Lower lobe of right lung (tissue), 2 donors: ENCODE measurements at regions not wholly inside any gene's neighbourhood (a gene's known extent, or its start where the extent isn't known, plus 50 kb on each side); places are given as distances from the start of the nearest gene placed in this dataset.

Source experiments
- ATAC-seq, 2 donors: fragments of 200-7000 bp; cut with Tn5 transposase; one replicate each; pipeline ENCODE4 v1.9.1; 2020 to 2022; ENCODE audit warnings: mild to moderate bottlenecking in 2 of 2, moderate library complexity in 2 of 2
- DNase-seq: peaks from one replicate; pipeline ENCODE4 v3.0.0-alpha.2; 2020
- H3K27ac ChIP-seq: fragments of 200-600 bp; one replicate; pipeline ENCODE4 v1.8.0; 2022
- H3K27me3 ChIP-seq: fragments of 200-600 bp; one replicate; pipeline ENCODE4 v1.8.0; 2022; ENCODE audit warnings: low read depth
- H3K36me3 ChIP-seq: fragments of 200-600 bp; one replicate; pipeline ENCODE4 v1.8.0; 2022; ENCODE audit warnings: mild to moderate bottlenecking
- H3K4me1 ChIP-seq: fragments of 200-600 bp; one replicate; pipeline ENCODE4 v1.8.0; 2022
- H3K4me3 ChIP-seq: fragments of 200-600 bp; one replicate; pipeline ENCODE4 v1.8.0; 2022; ENCODE audit warnings: mild to moderate bottlenecking
- H3K9me3 ChIP-seq: fragments of 200-600 bp; one replicate; pipeline ENCODE4 v1.8.0; 2022
- CTCF ChIP-seq: fragments of 200-600 bp; IDR thresholded peaks from one replicate; pipeline ENCODE4 v1.8.0; 2022; ENCODE audit warnings: antibody characterized with exemption, mild to moderate bottlenecking
- intact Hi-C: fragments of 100-400 bp; cut with DNase I; formaldehyde crosslinking; loops from one replicate; pipeline ENCODE4 v1.11.0; 2022
- donor health status: DM: no; HTN: yes; CAD: no; lungs with severe emphysema.

GRCh38 chr6:155946860-155947259, 491.2 kb upstream of the NOX3 start:
- Histone ChIP-seq H3K4me3 (no peak overlapping the region), H3K27ac (no peak overlapping the region), H3K36me3 (no peaks in the 10 kb centered on the region), H3K27me3 (no peaks in the 10 kb centered on the region), H3K4me1 (no peaks in the 10 kb centered on the region), H3K9me3 (peaks cover 7% of the 10 kb centered on the region)
- intact Hi-C loops: no loop called here
- ATAC-seq: peak in 1 of 2 donors; percentile 34
- DNase-seq: no peak
- TF ChIP-seq CTCF: no peak

GRCh38 chr6:155943635-155944034, 488.0 kb upstream of the NOX3 start:
- no peak for ATAC-seq
- Histone ChIP-seq H3K4me1 (no peaks in the 10 kb centered on the region), H3K4me3 (no peak overlapping the region), H3K9me3 (peaks cover 7% of the 10 kb centered on the region), H3K36me3 (no peaks in the 10 kb centered on the region), H3K27me3 (no peaks in the 10 kb centered on the region), H3K27ac (no peak overlapping the region)
- TF ChIP-seq CTCF: no peak
- no peak for DNase-seq
- intact Hi-C loops: no loop called here

GRCh38 chr6:155939253-155939652, 483.6 kb upstream of the NOX3 start:
- no peaks in the 10 kb centered on the region for H3K27me3 ChIP-seq
- H3K27ac ChIP-seq: no peak overlapping the region
- TF ChIP-seq CTCF: no peak
- no peaks in the 10 kb centered on the region for H3K36me3 ChIP-seq
- no peaks in the 10 kb centered on the region for H3K9me3 ChIP-seq
- H3K4me1 ChIP-seq: no peaks in the 10 kb centered on the region
- no peak overlapping the region for H3K4me3 ChIP-seq
- ATAC-seq (no peak), DNase-seq (no peak)
- intact Hi-C loops: no loop called here

GRCh38 chr6:155936551-155936950, 480.9 kb upstream of the NOX3 start:
- H3K27me3 ChIP-seq: no peaks in the 10 kb centered on the region
- H3K9me3 ChIP-seq: no peaks in the 10 kb centered on the region
- no peak for TF ChIP-seq CTCF
- H3K36me3 ChIP-seq: no peaks in the 10 kb centered on the region
- intact Hi-C loops: no loop called here
- peak in 1 of 2 donors; percentile 36 for ATAC-seq
- H3K4me3 ChIP-seq: no peak overlapping the region
- no peak overlapping the region for H3K27ac ChIP-seq
- no peak for DNase-seq
- no peaks in the 10 kb centered on the region for H3K4me1 ChIP-seq

GRCh38 chr6:155936127-155936526, 480.5 kb upstream of the NOX3 start:
- no peak for TF ChIP-seq CTCF
- intact Hi-C loops: no loop called here

More at GRCh38 chr6:155936127-155936526, 480.5 kb upstream of the NOX3 start:
- no peak overlapping the region for H3K27ac ChIP-seq
- no peaks in the 10 kb centered on the region for H3K4me1 ChIP-seq
- ATAC-seq (no peak), DNase-seq (no peak)
- no peaks in the 10 kb centered on the region for H3K36me3 ChIP-seq
- no peak overlapping the region for H3K4me3 ChIP-seq
- no peaks in the 10 kb centered on the region for H3K27me3 ChIP-seq
- no peaks in the 10 kb centered on the region for H3K9me3 ChIP-seq
